Sigmoid colon (tissue), 6 donors: ENCODE measurements at regions not wholly inside any gene's neighbourhood (a gene's known extent, or its start where the extent isn't known, plus 50 kb on each side); places are given as distances from the start of the nearest gene placed in this dataset.

ENCODE experiments used
- DNase-seq: peaks from one replicate; pipeline ENCODE4 v3.0.0-alpha.2; 2019
- H3K27ac ChIP-seq, 4 donors: fragments of 200-600 bp; sonication (generic); one replicate each; pipeline ENCODE4 v1.5.1; 2016 to 2019; ENCODE audit warnings: mild to moderate bottlenecking in 1 of 4
- H3K27me3 ChIP-seq, 3 donors: fragments of 200-600 bp; sonication (generic); one replicate each; pipeline ENCODE4 v1.5.1; 2019; ENCODE audit warnings: mild to moderate bottlenecking in 1 of 3
- H3K36me3 ChIP-seq, 4 donors: fragments of 200-600 bp; sonication (generic); one replicate each; pipeline ENCODE4 v1.5.1; 2016 to 2019
- H3K4me1 ChIP-seq, 4 donors: fragments of 200-600 bp; sonication (generic); one replicate each; pipeline ENCODE4 v1.5.1; 2017 to 2019
- H3K4me3 ChIP-seq, 4 donors: fragments of 200-600 bp; sonication (generic); one replicate each; pipeline ENCODE4 v1.5.1; 2017 to 2019; ENCODE audit warnings: mild to moderate bottlenecking in 2 of 4, moderate library complexity in 1 of 4
- H3K9me3 ChIP-seq, 4 donors: fragments of 200-600 bp in 3 of 4; sonication (generic) in 3 of 4; one replicate each; pipeline versions ENCODE4 v1.5.1 to v1.6.1; 2013 to 2019
- CTCF ChIP-seq, 4 experiments: fragments of 450-650 bp in 3 of 4; fragments of 200-600 bp in 1 of 4; IDR thresholded peaks; one replicate each; pipeline ENCODE4 v1.5.1; 2016 to 2019; ENCODE audit warnings: antibody characterized with exemption in 4 of 4, mild to moderate bottlenecking in 3 of 4, moderate library complexity in 2 of 4
- EP300 ChIP-seq, 4 donors: sonication (generic); formaldehyde crosslinking; IDR thresholded peaks; one replicate each; pipeline ENCODE4 v1.6.1; 2017; ENCODE audit warnings: antibody characterized with exemption in 4 of 4
- POLR2A ChIP-seq, 2 donors: fragments of 450-650 bp; IDR thresholded peaks; one replicate each; pipeline ENCODE4 v1.6.1; 2016; ENCODE audit warnings: antibody characterized with exemption in 2 of 2, mild to moderate bottlenecking in 2 of 2, moderate library complexity in 2 of 2
- POLR2AphosphoS5 ChIP-seq, 4 donors: sonication (generic); formaldehyde crosslinking; IDR thresholded peaks; one replicate each; pipeline ENCODE4 v1.6.1; 2017; ENCODE audit warnings: antibody characterized with exemption in 4 of 4
- WGBS, 2 donors: extraction: QIAGEN DNeasy Blood & Tissue Kit; methylation state at CpG; one replicate each; pipeline ENCODE4 v1.1.7; 2013; 5-methylcytosine and 5-hydroxymethylcytosine counted together
- intact Hi-C: fragments of 100-400 bp; cut with DNase I; formaldehyde crosslinking; loops from one replicate; pipeline ENCODE4 v1.15.1; 2023
- donor health status: healthy with polysubstance abuse.
- donor health status: healthy.

DNA sequence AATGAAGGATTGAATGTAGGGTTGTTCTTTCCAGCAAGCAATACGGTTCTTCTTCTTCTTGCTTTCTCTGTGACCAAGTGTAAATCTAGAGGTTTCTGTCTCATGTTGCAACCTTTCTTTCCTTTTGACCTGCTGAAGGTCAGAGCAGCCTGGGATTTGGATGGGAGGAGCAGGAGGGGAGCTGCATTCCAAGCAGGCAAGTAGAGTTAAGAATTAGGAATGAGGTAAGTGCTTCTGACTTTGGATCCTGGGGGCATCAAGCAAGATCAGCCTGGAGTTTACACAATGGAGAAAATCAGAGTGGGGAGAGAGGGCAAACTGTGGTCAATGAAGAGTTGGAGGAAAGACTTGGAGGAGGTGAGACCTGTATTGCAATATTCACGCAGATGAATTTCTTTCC is 225.6 kb upstream of the ZBED5 start:
- DNase-seq: no peak
- no peak overlapping the region for H3K27ac ChIP-seq
- no peak overlapping the region for H3K4me3 ChIP-seq
- H3K9me3 ChIP-seq: no peaks in the 10 kb centered on the region
- no peaks in the 10 kb centered on the region for H3K36me3 ChIP-seq
- intact Hi-C loops: no loop called here
- WGBS, 2 donors: 88 to 92% methylated on average over 2 of the region's 2 CpGs
- peaks cover 0 to 28% (median 22%) of the 10 kb centered on the region in 4 donors for H3K4me1 ChIP-seq
- H3K27me3 ChIP-seq: no peaks in the 10 kb centered on the region
- TF ChIP-seq EP300 (IDR thresholded peaks at IDR 0.05): no peak
- no peak for TF ChIP-seq CTCF (IDR thresholded peaks at IDR 0.05)
- no peak for TF ChIP-seq POLR2A (IDR thresholded peaks at IDR 0.05)
- no peak for TF ChIP-seq POLR2AphosphoS5 (IDR thresholded peaks at IDR 0.05)

- no peak overlapping the region for H3K4me3 ChIP-seq
- TF ChIP-seq POLR2A (IDR thresholded peaks at IDR 0.05): no peak
- TF ChIP-seq EP300 (IDR thresholded peaks at IDR 0.05): no peak
- TF ChIP-seq POLR2AphosphoS5 (IDR thresholded peaks at IDR 0.05): no peak
- TF ChIP-seq CTCF (IDR thresholded peaks at IDR 0.05): no peak
- peak overlapping the region in 3 of 4 donors; percentile 62 to 67 (median 67) for H3K27ac ChIP-seq
- H3K27me3 ChIP-seq: no peaks in the 10 kb centered on the region
- H3K9me3 ChIP-seq: no peaks in the 10 kb centered on the region
- no peaks in the 10 kb centered on the region for H3K36me3 ChIP-seq
- H3K4me1 ChIP-seq: peaks cover 0 to 35% (median 29%) of the 10 kb centered on the region in 4 donors
- intact Hi-C loops: no loop called here
- DNase-seq: no peak
These were observed 224.8 kb upstream of the ZBED5 start for GRCh38 chr11:11082646-11083045.

DNA sequence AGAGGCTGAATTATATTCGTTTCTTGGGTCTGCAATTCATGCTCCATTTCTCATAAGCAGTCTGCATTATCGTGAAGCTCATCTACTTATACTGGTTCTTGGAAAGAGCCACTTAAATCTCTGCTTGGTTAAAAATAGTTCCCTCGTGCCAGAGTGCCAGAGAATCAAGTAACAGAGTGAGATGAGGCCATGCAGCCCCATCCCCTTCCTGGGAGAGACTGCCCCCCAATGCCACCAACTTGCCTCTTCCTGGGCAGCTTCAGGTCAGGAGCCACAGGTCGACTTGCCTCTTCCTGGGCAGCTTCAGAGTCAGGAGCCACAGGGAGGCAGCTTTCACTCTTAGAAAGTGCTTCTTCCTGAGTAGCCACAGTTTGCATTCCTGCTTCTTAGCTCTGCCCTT is 223.9 kb upstream of the ZBED5 start:
- 46 to 51% methylated on average over 4 of the region's 4 CpGs for WGBS, 2 donors
- H3K36me3 ChIP-seq: no peaks in the 10 kb centered on the region
- TF ChIP-seq CTCF (IDR thresholded peaks at IDR 0.05) (no peak), POLR2AphosphoS5 (IDR thresholded peaks at IDR 0.05) (peak in 1 of 4 donors; percentile 28)
- H3K27ac ChIP-seq: peak overlapping the region; percentile 56 to 67 (median 64)
- H3K27me3 ChIP-seq: no peaks in the 10 kb centered on the region
- intact Hi-C loops: no loop called here
- peaks cover 0 to 38% (median 32%) of the 10 kb centered on the region in 4 donors for H3K4me1 ChIP-seq
- no peak overlapping the region for H3K4me3 ChIP-seq
- no peak for DNase-seq
- H3K9me3 ChIP-seq: no peaks in the 10 kb centered on the region

- Histone ChIP-seq H3K4me3 (no peak overlapping the region), H3K4me1 (peaks cover 0 to 38% (median 32%) of the 10 kb centered on the region in 4 donors), H3K36me3 (no peaks in the 10 kb centered on the region), H3K27ac (peak overlapping the region; percentile 56 to 67 (median 64)), H3K9me3 (no peaks in the 10 kb centered on the region), H3K27me3 (no peaks in the 10 kb centered on the region)
- TF ChIP-seq CTCF (IDR thresholded peaks at IDR 0.05) (no peak), POLR2A (IDR thresholded peaks at IDR 0.05) (no peak), EP300 (IDR thresholded peaks at IDR 0.05) (no peak), POLR2AphosphoS5 (IDR thresholded peaks at IDR 0.05) (no peak)
- WGBS, 2 donors: 65 to 74% methylated on average over 4 of the region's 4 CpGs
- intact Hi-C loops: no loop called here
- no peak for DNase-seq
These were observed 223.4 kb upstream of the ZBED5 start for GRCh38 chr11:11081288-11081687.

GRCh38 chr11:11078344-11079086 is 220.7 kb upstream of the ZBED5 start:
- no peak for DNase-seq
- Histone ChIP-seq H3K27ac (no peak overlapping the region), H3K36me3 (no peaks in the 10 kb centered on the region), H3K4me3 (no peak overlapping the region), H3K27me3 (no peaks in the 10 kb centered on the region), H3K4me1 (peaks cover 0 to 53% (median 40%) of the 10 kb centered on the region in 4 donors), H3K9me3 (no peaks in the 10 kb centered on the region)
- 87 to 89% methylated on average over 4 of the region's 4 CpGs for WGBS, 2 donors
- TF ChIP-seq POLR2A (IDR thresholded peaks at IDR 0.05) (no peak), POLR2AphosphoS5 (IDR thresholded peaks at IDR 0.05) (no peak), CTCF (IDR thresholded peaks at IDR 0.05) (peak; percentile 20 to 42 (median 29)), EP300 (IDR thresholded peaks at IDR 0.05) (no peak)
- intact Hi-C loops: loop anchor here (2.0 kb wide), 1 partner anchor 42 kb away; no protein-coding TSS in a partner anchor
